ENCODE measurements at regions not wholly inside any gene's neighbourhood (a gene's known extent, or its start where the extent isn't known, plus 50 kb on each side); places are given as distances from the start of the nearest gene placed in this dataset.

- ATAC-seq (no peak), DNase-seq (ENCODE audit: low read depth, low spot score) (no peak), FAIRE-seq (no peak)
- H3K9me3 ChIP-seq (replicated peaks; ENCODE audit: control insufficient read depth, insufficient read depth, low read length), result no peaks in the 10 kb centered on the region
- H3K4me3 ChIP-seq, result no peak overlapping the region
- in situ Hi-C loops (cut with MboI), result no loop called here
- CTCF ChIA-PET, result interaction anchor here (0.6 to 1.3 kb wide), 3 partner anchors 11 to 17 kb away, joined by 3 to 4 read pairs (median 3); no protein-coding TSS in a partner anchor
- no peak overlapping the region for H3K9ac ChIP-seq (ENCODE audit: control insufficient read depth, insufficient read depth, low read length)
- no peaks in the 10 kb centered on the region for H3K4me1 ChIP-seq (ENCODE audit: control insufficient read depth, insufficient read depth, low read length)
- H3K27ac ChIP-seq (ENCODE audit: control insufficient read depth, insufficient read depth), result no peak overlapping the region
- no peaks in the 10 kb centered on the region for H3K36me3 ChIP-seq (ENCODE audit: control insufficient read depth in 2 of 2, insufficient read depth in 2 of 2, low read length in 1 of 2)
- H4K20me1 ChIP-seq (ENCODE audit: control insufficient read depth, insufficient read depth), result no peaks in the 10 kb centered on the region
- SMC1A ChIA-PET (ENCODE audit: uncharacterized antibody, unreplicated experiment), result interaction anchor here (1.6 kb wide), 1 partner anchor 13 kb away, joined by 4 read pairs; no protein-coding TSS in a partner anchor
- H3K79me2 ChIP-seq (ENCODE audit: control insufficient read depth, insufficient read depth, low read length), result no peaks in the 10 kb centered on the region
- no peaks in the 10 kb centered on the region for H3K27me3 ChIP-seq (replicated peaks in 1 of 2; ENCODE audit: control insufficient read depth in 2 of 2, insufficient read depth in 2 of 2, low read length in 1 of 2)
- H3K4me2 ChIP-seq (ENCODE audit: control insufficient read depth, insufficient read depth), result no peak overlapping the region
- RAD21 ChIA-PET (ENCODE audit: unreplicated experiment), result no interaction called here
- POLR2A ChIA-PET, result no interaction called here
- TF ChIP-seq SUPT20H (IDR thresholded peaks at IDR 0.05; ENCODE audit: borderline replicate concordance, control insufficient read depth, low read depth, low read length) (no peak), WRNIP1 (IDR thresholded peaks at IDR 0.05; ENCODE audit: borderline replicate concordance, low read depth, low read length) (no peak), NRF1 (conservative IDR thresholded peaks at IDR 0.05; ENCODE audit: low read depth, low read length) (no peak), KLF5 (IDR thresholded peaks at IDR 0.05; ENCODE audit: partially characterized antibody) (no peak), IKZF1 (conservative IDR thresholded peaks at IDR 0.05) (no peak), CUX1 (IDR thresholded peaks at IDR 0.05; ENCODE audit: insufficient replicate concordance, low read depth, low read length) (no peak), SREBF1 (IDR thresholded peaks at IDR 0.05; ENCODE audit: low read length) (no peak), TARDBP (IDR thresholded peaks at IDR 0.05; ENCODE audit: borderline replicate concordance) (no peak), KAT2A (conservative IDR thresholded peaks at IDR 0.05; ENCODE audit: control insufficient read depth, low read depth, low read length) (no peak), ZNF622 (IDR thresholded peaks at IDR 0.05) (no peak), GABPA (IDR thresholded peaks at IDR 0.05; ENCODE audit: low read depth) (no peak), BACH1 (IDR thresholded peaks at IDR 0.05; ENCODE audit: borderline replicate concordance) (no peak)
- BruUV-seq (replicated peaks), result no TSS peak
- H2AFZ ChIP-seq (ENCODE audit: control insufficient read depth, low read depth, low read length), result no peak overlapping the region
- intact Hi-C loops (cut with micrococcal nuclease; ENCODE audit: unreplicated experiment), result no loop called here
These were observed 635.0 kb downstream of the DCDC2C start for GRCh38 chr2:4338345-4338744.

Data from GM12878 (cell line).